Mesenchymal stem cell (in vitro differentiated cells and primary cell): ENCODE measurements at regions not wholly inside any gene's neighbourhood (a gene's known extent, or its start where the extent isn't known, plus 50 kb on each side); places are given as distances from the start of the nearest gene placed in this dataset.

Source experiments
- DNase-seq: peaks from one replicate; pipeline ENCODE4 v3.0.0-alpha.2; 2013
- H2AFZ ChIP-seq: one replicate; pipeline ENCODE4 v1.6.1; 2013; ENCODE audit warnings: low read depth, mild to moderate bottlenecking, control low read depth, inconsistent platforms, low read length, moderate library complexity
- H2AK5ac ChIP-seq: 2 replicates; pipeline ENCODE4 v1.6.1; 2013; ENCODE audit warnings: low read length, moderate library complexity, mild to moderate bottlenecking, inconsistent platforms; ENCODE audit not compliant: severe bottlenecking
- H2BK120ac ChIP-seq: one replicate; pipeline ENCODE4 v1.6.1; 2013; ENCODE audit warnings: low read depth, mild to moderate bottlenecking, inconsistent platforms, low read length, moderate library complexity
- H2BK12ac ChIP-seq, 2 experiments: one replicate each; pipeline ENCODE4 v1.6.1; 2013; ENCODE audit warnings: inconsistent platforms in 2 of 2, low read length in 2 of 2, mild to moderate bottlenecking in 2 of 2, moderate library complexity in 2 of 2, control low read depth in 1 of 2
- H2BK15ac ChIP-seq: one replicate; pipeline ENCODE4 v1.6.1; 2013; ENCODE audit warnings: mild to moderate bottlenecking, low read depth, inconsistent platforms; ENCODE audit not compliant: poor library complexity, severe bottlenecking
- H2BK5ac ChIP-seq: 2 replicates; pipeline ENCODE4 v1.6.1; 2013; ENCODE audit warnings: low read depth, mild to moderate bottlenecking, low read length, control low read depth, inconsistent platforms; ENCODE audit not compliant: poor library complexity, severe bottlenecking
- H3K14ac ChIP-seq, 2 experiments: one replicate each; pipeline ENCODE4 v1.6.1; 2013; ENCODE audit warnings: inconsistent platforms in 2 of 2, low read length in 2 of 2, control low read depth in 1 of 2, mild to moderate bottlenecking in 1 of 2, moderate library complexity in 1 of 2
- H3K18ac ChIP-seq, 2 experiments: one replicate each; pipeline ENCODE4 v1.6.1; 2013; ENCODE audit warnings: inconsistent platforms in 2 of 2, low read length in 2 of 2, control low read depth in 1 of 2, low read depth in 1 of 2, mild to moderate bottlenecking in 1 of 2
- H3K23ac ChIP-seq, 2 experiments: one replicate each; pipeline ENCODE4 v1.6.1; 2013; ENCODE audit warnings: inconsistent platforms in 2 of 2, low read length in 2 of 2, mild to moderate bottlenecking in 2 of 2, moderate library complexity in 2 of 2, control low read depth in 1 of 2
- H3K27ac ChIP-seq: 2 replicates; pipeline ENCODE4 v1.5.1; 2013; ENCODE audit warnings: mild to moderate bottlenecking, moderate library complexity, low read length, control low read depth, inconsistent platforms; ENCODE audit not compliant: poor library complexity, severe bottlenecking
- H3K27me3 ChIP-seq, 2 experiments: 2 replicates each; pipeline versions ENCODE4 v1.6.1 to v1.7.0; 2013; ENCODE audit warnings: low read length in 2 of 2, mild to moderate bottlenecking in 2 of 2, moderate library complexity in 2 of 2, control low read depth in 1 of 2, inconsistent platforms in 1 of 2; ENCODE audit not compliant: control insufficient read depth in 1 of 2, insufficient read depth in 1 of 2
- H3K36me3 ChIP-seq, 2 experiments: 2 replicates each; pipeline versions ENCODE4 v1.6.1 to v1.7.0; 2013; ENCODE audit warnings: low read length in 2 of 2, control low read depth in 1 of 2, inconsistent platforms in 1 of 2, low read depth in 1 of 2, mild to moderate bottlenecking in 1 of 2; ENCODE audit not compliant: insufficient read depth in 2 of 2, control insufficient read depth in 1 of 2
- H3K4ac ChIP-seq, 2 experiments: one replicate each; pipeline ENCODE4 v1.6.1; 2013; ENCODE audit warnings: inconsistent platforms in 2 of 2, low read length in 2 of 2, mild to moderate bottlenecking in 2 of 2, moderate library complexity in 2 of 2, control low read depth in 1 of 2, low read depth in 1 of 2
- H3K4me1 ChIP-seq: 2 replicates; pipeline ENCODE4 v1.6.1; 2013; ENCODE audit warnings: low read depth, low read length, control low read depth; ENCODE audit not compliant: control insufficient read depth, insufficient read depth
- H3K4me2 ChIP-seq: 2 replicates; pipeline ENCODE4 v1.6.1; 2013; ENCODE audit warnings: low read length, mild to moderate bottlenecking, inconsistent platforms; ENCODE audit not compliant: poor library complexity, severe bottlenecking
- H3K4me3 ChIP-seq, 2 experiments: 2 replicates each; pipeline versions ENCODE4 v1.5.1 to v1.7.0; 2013; ENCODE audit warnings: low read length in 2 of 2, mild to moderate bottlenecking in 2 of 2, control low read depth in 1 of 2, low read depth in 1 of 2; ENCODE audit not compliant: insufficient read depth in 1 of 2
- H3K79me1 ChIP-seq: replicated peaks from 2 replicates; pipeline ENCODE4 v1.6.1; 2013; ENCODE audit warnings: mild to moderate bottlenecking, control low read depth, low read length, inconsistent platforms; ENCODE audit not compliant: poor library complexity, severe bottlenecking
- H3K9ac ChIP-seq: 2 replicates; pipeline ENCODE4 v1.7.0; 2013; ENCODE audit warnings: mild to moderate bottlenecking, low read length, moderate library complexity
- H3K9me3 ChIP-seq: 2 replicates; pipeline ENCODE4 v1.7.0; 2013; ENCODE audit warnings: mild to moderate bottlenecking, low read length; ENCODE audit not compliant: control insufficient read depth
- H4K8ac ChIP-seq: one replicate; pipeline ENCODE4 v1.6.1; 2013; ENCODE audit warnings: inconsistent platforms, mild to moderate bottlenecking, low read length, moderate library complexity
- H4K91ac ChIP-seq: one replicate; pipeline ENCODE4 v1.6.1; 2013; ENCODE audit warnings: mild to moderate bottlenecking, low read length, inconsistent platforms
- WGBS: methylation state at CpG from one replicate; pipeline ENCODE4 v1.1.7; 2013; ENCODE audit warnings: mixed read lengths; 5-methylcytosine and 5-hydroxymethylcytosine counted together

GRCh38 chr17:6299275-6299674, 135.6 kb downstream of the AIPL1 start:
- Histone ChIP-seq H3K36me3 (no peaks in the 10 kb centered on the region), H3K23ac (no peak overlapping the region), H2BK15ac (no peak overlapping the region), H4K91ac (no peak overlapping the region), H2AFZ (no peak overlapping the region), H2BK5ac (no peak overlapping the region), H3K18ac (no peak overlapping the region), H3K4me1 (no peaks in the 10 kb centered on the region), H3K14ac (no peak overlapping the region), H3K79me1 (no peaks in the 10 kb centered on the region), H3K9me3 (no peaks in the 10 kb centered on the region), H3K4ac (no peak overlapping the region), H3K4me3 (no peak overlapping the region), H3K27ac (no peak overlapping the region), H2BK12ac (no peak overlapping the region), H3K4me2 (no peak overlapping the region), H4K8ac (no peak overlapping the region), H2AK5ac (no peak overlapping the region), H3K9ac (no peak overlapping the region), H2BK120ac (no peak overlapping the region), H3K27me3 (peaks cover 0 to 11% of the 10 kb centered on the region in 2 experiments)
- 76% methylated on average over 6 of the region's 6 CpGs for WGBS
- no peak for DNase-seq

- no peaks in the 10 kb centered on the region for H3K4me1 ChIP-seq
- H2BK120ac ChIP-seq: no peak overlapping the region
- H3K36me3 ChIP-seq: no peaks in the 10 kb centered on the region
- whole genome bisulfite sequencing: 64% methylated on average over 4 of the region's 4 CpGs
- H3K14ac ChIP-seq: no peak overlapping the region
- H2BK5ac ChIP-seq: no peak overlapping the region
- peaks cover 0 to 11% of the 10 kb centered on the region in 2 experiments for H3K27me3 ChIP-seq
- H3K18ac ChIP-seq: no peak overlapping the region
- no peak overlapping the region for H2AK5ac ChIP-seq
- no peak overlapping the region for H4K8ac ChIP-seq
- H3K9ac ChIP-seq: no peak overlapping the region
- H3K9me3 ChIP-seq: no peaks in the 10 kb centered on the region
- H2AFZ ChIP-seq: no peak overlapping the region
- no peak overlapping the region for H3K27ac ChIP-seq
- H3K4ac ChIP-seq: no peak overlapping the region
- no peak overlapping the region for H3K23ac ChIP-seq
- no peak overlapping the region for H2BK12ac ChIP-seq
- no peak overlapping the region for H4K91ac ChIP-seq
- DNase-seq: no peak
- H3K4me3 ChIP-seq: no peak overlapping the region
- H3K79me1 ChIP-seq: no peaks in the 10 kb centered on the region
- H2BK15ac ChIP-seq: no peak overlapping the region
- no peak overlapping the region for H3K4me2 ChIP-seq
Measured at GRCh38 chr17:6297960-6298359, 137.0 kb downstream of the AIPL1 start.

GRCh38 chr17:6297119-6297518, 137.8 kb downstream of the AIPL1 start:
- DNase-seq: no peak
- H2BK120ac ChIP-seq: no peak overlapping the region
- H2BK15ac ChIP-seq: no peak overlapping the region
- no peaks in the 10 kb centered on the region for H3K36me3 ChIP-seq
- H4K8ac ChIP-seq: no peak overlapping the region
- no peak overlapping the region for H3K18ac ChIP-seq
- H2AFZ ChIP-seq: no peak overlapping the region
- no peak overlapping the region for H3K23ac ChIP-seq
- no peak overlapping the region for H3K9ac ChIP-seq
- no peak overlapping the region for H2BK12ac ChIP-seq
- H3K14ac ChIP-seq: no peak overlapping the region
- H3K27me3 ChIP-seq: peaks cover 0 to 16% of the 10 kb centered on the region in 2 experiments
- H3K79me1 ChIP-seq: no peaks in the 10 kb centered on the region
- H3K4me1 ChIP-seq: no peaks in the 10 kb centered on the region
- H3K27ac ChIP-seq: no peak overlapping the region
- no peak overlapping the region for H3K4me3 ChIP-seq
- H2BK5ac ChIP-seq: no peak overlapping the region
- no peak overlapping the region for H3K4me2 ChIP-seq
- no peaks in the 10 kb centered on the region for H3K9me3 ChIP-seq
- H3K4ac ChIP-seq: no peak overlapping the region
- no peak overlapping the region for H4K91ac ChIP-seq
- H2AK5ac ChIP-seq: no peak overlapping the region
- 71% methylated on average over 2 of the region's 2 CpGs for WGBS

GRCh38 chr17:6290488-6291196, 144.3 kb downstream of the AIPL1 start:
- H3K27me3 ChIP-seq: peaks cover 0 to 22% of the 10 kb centered on the region in 2 experiments
- WGBS: 81% methylated on average over 2 of the region's 2 CpGs

More at GRCh38 chr17:6290488-6291196, 144.3 kb downstream of the AIPL1 start:
- no peak overlapping the region for H3K18ac ChIP-seq
- no peaks in the 10 kb centered on the region for H3K9me3 ChIP-seq
- H2AK5ac ChIP-seq: no peak overlapping the region
- no peak overlapping the region for H3K9ac ChIP-seq
- H3K79me1 ChIP-seq: no peaks in the 10 kb centered on the region
- H3K23ac ChIP-seq: no peak overlapping the region
- H3K4me1 ChIP-seq: no peaks in the 10 kb centered on the region
- no peak overlapping the region for H3K4me2 ChIP-seq
- H3K4me3 ChIP-seq: no peak overlapping the region
- H3K36me3 ChIP-seq: no peaks in the 10 kb centered on the region
- no peak overlapping the region for H4K8ac ChIP-seq
- no peak for DNase-seq
- H3K4ac ChIP-seq: no peak overlapping the region
- no peak overlapping the region for H2BK15ac ChIP-seq
- no peak overlapping the region for H3K27ac ChIP-seq
- no peak overlapping the region for H2BK120ac ChIP-seq
- no peak overlapping the region for H2AFZ ChIP-seq
- H2BK12ac ChIP-seq: no peak overlapping the region
- no peak overlapping the region for H4K91ac ChIP-seq
- H2BK5ac ChIP-seq: no peak overlapping the region
- no peak overlapping the region for H3K14ac ChIP-seq
